HG02938 (cell line): ENCODE measurements at regions not wholly inside any gene's neighbourhood (a gene's known extent, or its start where the extent isn't known, plus 50 kb on each side); places are given as distances from the start of the nearest gene placed in this dataset.
"Not testable (repeated sequence)": the region's sequence is repeated elsewhere in the genome, so short reads cannot be mapped to it uniquely, and the experiment has no call there.

Experiments used
- ATAC-seq: cut with Tn5 transposase; IDR thresholded peaks from one replicate; pipeline ENCODE4 v1.9.1; 2021; ENCODE audit warnings: mild to moderate bottlenecking, moderate library complexity; ENCODE audit not compliant: unreplicated experiment

- no peak for ATAC-seq
Measured at GRCh38 chr2:237240252-237240651, 154.6 kb downstream of the COPS8 start.

- ATAC-seq, result not testable (repeated sequence)
Measured at GRCh38 chr2:237240868-237241267, 155.2 kb downstream of the COPS8 start.

GRCh38 chr2:237242091-237242536 is 156.4 kb downstream of the COPS8 start:
- ATAC-seq, result no peak

GRCh38 chr2:237243487-237243886 is 157.8 kb downstream of the COPS8 start:
- ATAC-seq, result no peak

GRCh38 chr2:237244178-237244577 is 158.5 kb downstream of the COPS8 start:
- ATAC-seq, result no peak

GRCh38 chr2:237244976-237245646 is 159.4 kb downstream of the COPS8 start:
- ATAC-seq, result no peak

- ATAC-seq, result no peak
Measured at GRCh38 chr2:237250599-237250998, 163.4 kb downstream of the COL6A3 start.

GRCh38 chr2:237251986-237252385 is 162.0 kb downstream of the COL6A3 start:
- ATAC-seq, result no peak

- ATAC-seq, result no peak
Measured at GRCh38 chr2:237253046-237253702, 160.8 kb downstream of the COL6A3 start.

GRCh38 chr2:237254369-237254861 is 159.5 kb downstream of the COL6A3 start:
- ATAC-seq, result no peak

GRCh38 chr2:237254911-237255578 is 158.9 kb downstream of the COL6A3 start:
- ATAC-seq, result no peak

GRCh38 chr2:237256887-237257286 is 157.1 kb downstream of the COL6A3 start:
- ATAC-seq, result no peak

GRCh38 chr2:237257471-237257951 is 156.5 kb downstream of the COL6A3 start:
- no peak for ATAC-seq

- no peak for ATAC-seq
Measured at GRCh38 chr2:237258116-237258515, 155.8 kb downstream of the COL6A3 start.

GRCh38 chr2:237258615-237259014 is 155.3 kb downstream of the COL6A3 start:
- ATAC-seq, result no peak

- ATAC-seq, result no peak
Measured at GRCh38 chr2:237259201-237259600, 154.8 kb downstream of the COL6A3 start.

GRCh38 chr2:237260039-237260620 is 153.8 kb downstream of the COL6A3 start:
- no peak for ATAC-seq

- ATAC-seq, result no peak
Measured at GRCh38 chr2:237260686-237261085, 153.3 kb downstream of the COL6A3 start.

- no peak for ATAC-seq
Measured at GRCh38 chr2:237261327-237261726, 152.6 kb downstream of the COL6A3 start.

GRCh38 chr2:237262838-237263771 is 150.9 kb downstream of the COL6A3 start:
- no peak for ATAC-seq
